HEK293T (cell line): ENCODE measurements at regions not wholly inside any gene's neighbourhood (a gene's known extent, or its start where the extent isn't known, plus 50 kb on each side); places are given as distances from the start of the nearest gene placed in this dataset.

ENCODE experiments used
- CTCF ChIA-PET: fragments of 350-600 bp; formaldehyde crosslinking; extraction: SDS; loops from one replicate; lab custom pipeline; 2021; ENCODE audit warnings: antibody characterized with exemption, inconsistent platforms; lab: Yijun Ruan, JAX
- POLR2A ChIA-PET: fragments of 350-600 bp; formaldehyde crosslinking; extraction: SDS; loops from one replicate; lab custom pipeline; 2020; ENCODE audit warnings: antibody characterized with exemption, inconsistent platforms; lab: Yijun Ruan, JAX
- DNase-seq: peaks from one replicate; pipeline ENCODE4 v3.0.0; 2012; ENCODE audit warnings: mixed read lengths; ENCODE audit errors: extremely low spot score
- ARNT ChIP-seq: fragments of 450-650 bp; IDR thresholded peaks from 2 replicates; pipeline ENCODE4 v1.6.1; 2017; ENCODE audit warnings: mild to moderate bottlenecking
- BHLHE40 ChIP-seq: fragments of 450-650 bp; IDR thresholded peaks from 2 replicates; pipeline ENCODE4 v1.6.1; 2016; ENCODE audit warnings: mild to moderate bottlenecking, moderate library complexity, borderline replicate concordance
- CTBP1 ChIP-seq: fragments of 450-650 bp; IDR thresholded peaks from 2 replicates; pipeline ENCODE4 v1.6.1; 2016; ENCODE audit warnings: borderline replicate concordance
- ELF4 ChIP-seq: fragments of 450-650 bp; IDR thresholded peaks from 2 replicates; pipeline ENCODE4 v1.6.1; 2017; ENCODE audit warnings: antibody characterized with exemption
- FOXA1 ChIP-seq: fragments of 450-650 bp; IDR thresholded peaks from 2 replicates; pipeline ENCODE4 v1.6.1; 2016; ENCODE audit warnings: mild to moderate bottlenecking
- FOXK2 ChIP-seq: fragments of 450-650 bp; IDR thresholded peaks from 2 replicates; pipeline ENCODE4 v1.6.1; 2016; ENCODE audit warnings: mild to moderate bottlenecking
- FOXM1 ChIP-seq: fragments of 450-650 bp; IDR thresholded peaks from 2 replicates; pipeline ENCODE4 v1.6.1; 2017; ENCODE audit warnings: mild to moderate bottlenecking, borderline replicate concordance
- HDGF ChIP-seq: fragments of 450-650 bp; IDR thresholded peaks from 2 replicates; pipeline ENCODE4 v1.6.1; 2017; ENCODE audit warnings: antibody characterized with exemption, borderline replicate concordance
- L3MBTL2 ChIP-seq: fragments of 450-650 bp; conservative IDR thresholded peaks from 2 replicates; pipeline ENCODE4 v1.6.1; 2016; ENCODE audit warnings: mild to moderate bottlenecking
- LEF1 ChIP-seq: fragments of 450-650 bp; IDR thresholded peaks from 2 replicates; pipeline ENCODE4 v1.6.1; 2017; ENCODE audit warnings: mild to moderate bottlenecking, borderline replicate concordance
- NFRKB ChIP-seq: fragments of 450-650 bp; IDR thresholded peaks from 2 replicates; pipeline ENCODE4 v1.6.1; 2016; ENCODE audit warnings: mild to moderate bottlenecking, moderate library complexity
- PKNOX1 ChIP-seq: fragments of 450-650 bp; IDR thresholded peaks from 2 replicates; pipeline ENCODE4 v1.6.1; 2016
- SP1 ChIP-seq: fragments of 450-650 bp; IDR thresholded peaks from 2 replicates; pipeline ENCODE4 v1.6.1; 2017
- SUZ12 ChIP-seq: fragments of 450-650 bp; IDR thresholded peaks from 2 replicates; pipeline ENCODE4 v1.6.1; 2016; ENCODE audit warnings: mild to moderate bottlenecking
- TARDBP ChIP-seq: fragments of 450-650 bp; IDR thresholded peaks from 2 replicates; pipeline ENCODE4 v1.6.1; 2016
- ZNF384 ChIP-seq: fragments of 450-650 bp; IDR thresholded peaks from 2 replicates; pipeline ENCODE4 v1.6.1; 2016

- TF ChIP-seq FOXA1 (no peak), TARDBP (no peak), ZNF384 (no peak), SP1 (no peak), HDGF (no peak), CTBP1 (no peak), BHLHE40 (no peak), ARNT (no peak), PKNOX1 (no peak), FOXK2 (no peak), SUZ12 (no peak), FOXM1 (no peak), L3MBTL2 (no peak), LEF1 (no peak), NFRKB (no peak), ELF4 (no peak)
- DNase-seq: no peak
- POLR2A ChIA-PET: no interaction called here
- CTCF ChIA-PET: no interaction called here
Measured at GRCh38 chr6:14880052-14880451, 365.8 kb upstream of the JARID2 start.

GRCh38 chr6:14880677-14881076 lies 365.2 kb upstream of the JARID2 start:
- no peak for TF ChIP-seq FOXK2
- POLR2A ChIA-PET: no interaction called here
- CTCF ChIA-PET: no interaction called here
- no peak for DNase-seq

GRCh38 chr6:14881398-14881797 lies 364.5 kb upstream of the JARID2 start:
- TF ChIP-seq FOXA1 (no peak), LEF1 (no peak), ZNF384 (no peak), HDGF (no peak), PKNOX1 (no peak), NFRKB (no peak), FOXM1 (no peak)
- CTCF ChIA-PET: no interaction called here
- no peak for DNase-seq
- POLR2A ChIA-PET: no interaction called here

- DNase-seq: no peak
- no peak for TF ChIP-seq L3MBTL2
- TF ChIP-seq ELF4: no peak
- TF ChIP-seq CTBP1: no peak
- no peak for TF ChIP-seq ARNT
- TF ChIP-seq NFRKB: no peak
- TF ChIP-seq LEF1: no peak
- no peak for TF ChIP-seq FOXM1
- no peak for TF ChIP-seq TARDBP
- TF ChIP-seq BHLHE40: no peak
- no peak for TF ChIP-seq FOXK2
- no peak for TF ChIP-seq HDGF
- no peak for TF ChIP-seq ZNF384
- TF ChIP-seq SP1: no peak
- no peak for TF ChIP-seq SUZ12
- no peak for TF ChIP-seq FOXA1
- TF ChIP-seq PKNOX1: no peak
- ChIA-PET POLR2A (no interaction called here), CTCF (interaction anchor here (1.2 kb wide), 1 partner anchor 23 kb away, joined by 4 read pairs; no protein-coding TSS in a partner anchor)
Measured at GRCh38 chr6:14882394-14883026, 363.4 kb upstream of the JARID2 start.

- POLR2A ChIA-PET: interaction anchor here (0.6 kb wide), 1 partner anchor 239 kb away, joined by 3 read pairs; no protein-coding TSS in a partner anchor
- CTCF ChIA-PET: no interaction called here
- DNase-seq: peak; percentile 28
- TF ChIP-seq PKNOX1 (0 out of 2 replicates have a peak, but pooled peaks have one; percentile 17), SUZ12 (no peak)
Measured at GRCh38 chr6:14883921-14884320, 361.9 kb upstream of the JARID2 start.

- DNase-seq: no peak
- POLR2A ChIA-PET: no interaction called here
- CTCF ChIA-PET: interaction anchor here (0.5 kb wide), 1 partner anchor 98 kb away, joined by 3 read pairs; no protein-coding TSS in a partner anchor
- TF ChIP-seq CTBP1: no peak
- no peak for TF ChIP-seq TARDBP
- no peak for TF ChIP-seq FOXK2
- no peak for TF ChIP-seq LEF1
- no peak for TF ChIP-seq ELF4
- no peak for TF ChIP-seq PKNOX1
- no peak for TF ChIP-seq NFRKB
- no peak for TF ChIP-seq FOXA1
- TF ChIP-seq FOXM1: no peak
- TF ChIP-seq ARNT: no peak
- TF ChIP-seq SUZ12: no peak
- no peak for TF ChIP-seq HDGF
- TF ChIP-seq BHLHE40: no peak
- TF ChIP-seq ZNF384: no peak
- TF ChIP-seq L3MBTL2: no peak
- TF ChIP-seq SP1: no peak
Measured at GRCh38 chr6:14885498-14885897, 360.4 kb upstream of the JARID2 start.
